ENCODE measurements at regions not wholly inside any gene's neighbourhood (a gene's known extent, or its start where the extent isn't known, plus 50 kb on each side); places are given as distances from the start of the nearest gene placed in this dataset. TPM values are rescaled to one million over a fixed set of nuclear protein-coding genes. Genes with fewer than 3 reads are reported as not detected.

Small RNA genes in the stretch of these regions (small RNA-seq; reads per million reads assigned to genes)
- not detected for gene RNU6-133P (ENCODE audit: low read depth)
